Cardiac muscle cell (in vitro differentiated cells and primary cell): ENCODE measurements at regions not wholly inside any gene's neighbourhood (a gene's known extent, or its start where the extent isn't known, plus 50 kb on each side); places are given as distances from the start of the nearest gene placed in this dataset.

Source experiments
- DNase-seq, 2 donors: peaks; one replicate each; pipeline versions ENCODE4 v3.0.0 to v3.0.0-alpha.2; 2010 to 2017; ENCODE audit warnings: low read depth in 1 of 2, low spot score in 1 of 2
- H3K27ac ChIP-seq: fragments of 200-600 bp; sonication (generic); 2 replicates; pipeline ENCODE4 v1.5.1; 2016
- H3K27me3 ChIP-seq: fragments of 200-600 bp; sonication (generic); 2 replicates; pipeline ENCODE4 v1.6.0; 2016; ENCODE audit warnings: control low read depth
- H3K36me3 ChIP-seq: fragments of 200-600 bp; sonication (generic); 2 replicates; pipeline ENCODE4 v1.5.1; 2016; ENCODE audit warnings: control low read depth
- H3K4me1 ChIP-seq: fragments of 200-600 bp; sonication (generic); 2 replicates; pipeline ENCODE4 v1.8.1; 2017; ENCODE audit warnings: low read depth, mild to moderate bottlenecking, mixed run types
- H3K4me3 ChIP-seq: fragments of 200-600 bp; sonication (generic); 2 replicates; pipeline ENCODE4 v1.5.1; 2016; ENCODE audit warnings: mild to moderate bottlenecking
- H3K9me3 ChIP-seq: fragments of 200-600 bp; sonication (generic); 2 replicates; pipeline ENCODE4 v1.5.1; 2017; ENCODE audit warnings: low read depth, mild to moderate bottlenecking, control low read depth
- CTCF ChIP-seq: IDR thresholded peaks from 2 replicates; pipeline ENCODE4 v1.5.1; 2012; ENCODE audit warnings: low read depth, mild to moderate bottlenecking, low read length

DNA sequence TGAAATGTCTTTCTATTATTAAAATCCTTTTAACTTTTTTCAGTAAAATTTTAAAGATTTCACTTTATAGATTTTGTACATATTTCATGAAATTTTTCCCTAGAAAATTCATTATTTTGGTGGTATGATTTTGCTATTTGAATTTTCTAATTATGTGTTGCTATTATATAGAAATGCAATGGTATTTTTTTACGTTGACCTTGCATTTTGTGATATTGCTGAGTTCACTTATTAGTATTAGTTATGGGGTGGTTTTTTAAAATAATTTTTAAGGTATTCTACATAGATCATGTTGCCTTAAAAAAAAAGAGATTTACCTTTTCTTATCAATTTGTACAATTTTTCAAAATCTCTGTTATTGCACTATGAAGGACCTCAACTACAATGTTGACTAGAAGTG lies 458.3 kb downstream of the TLE1 start:
- H3K36me3 ChIP-seq: no peaks in the 10 kb centered on the region
- no peak for TF ChIP-seq CTCF
- H3K4me3 ChIP-seq: no peak overlapping the region
- peaks cover 31% of the 10 kb centered on the region for H3K4me1 ChIP-seq
- H3K27me3 ChIP-seq: no peaks in the 10 kb centered on the region
- H3K27ac ChIP-seq: no peak overlapping the region
- DNase-seq: no peak
- H3K9me3 ChIP-seq: no peaks in the 10 kb centered on the region

DNA sequence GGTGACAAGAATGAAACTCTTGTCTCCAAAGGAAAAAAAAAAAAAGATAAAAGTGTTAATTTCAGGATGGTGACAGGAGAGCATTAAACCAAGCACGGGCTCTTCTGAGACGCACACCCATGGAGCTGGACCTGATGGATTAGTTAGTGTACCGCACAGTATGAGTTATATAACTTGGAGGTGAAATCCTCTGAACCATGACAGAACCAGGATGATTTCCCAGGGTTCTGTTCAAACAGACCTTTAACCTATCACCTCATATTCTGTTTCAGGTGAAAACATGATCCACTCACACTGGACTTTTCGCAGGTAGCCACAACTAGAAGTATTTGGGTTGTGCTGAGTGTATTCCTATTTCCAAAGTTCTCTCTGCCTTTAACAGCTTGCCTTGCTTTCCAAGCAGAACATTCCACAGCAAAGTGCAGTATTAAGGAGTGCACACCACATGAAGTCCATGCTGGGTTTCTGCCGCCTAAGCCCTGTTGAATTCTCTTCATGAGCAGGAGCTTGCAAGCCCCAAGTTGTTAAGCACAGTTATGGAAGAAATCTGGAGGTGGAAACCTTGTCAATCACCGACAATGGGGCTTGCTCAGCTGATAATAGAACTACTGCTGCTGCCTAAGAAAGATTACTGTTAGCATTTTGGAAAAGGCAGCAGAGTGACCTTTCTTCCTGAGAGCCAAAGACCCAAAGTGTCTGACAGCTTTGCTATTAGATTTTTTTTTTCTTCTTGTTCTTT lies 461.7 kb downstream of the TLE1 start:
- DNase-seq: peak in 1 of 2 donors; percentile 57
- Histone ChIP-seq H3K4me3 (no peak overlapping the region), H3K4me1 (peaks cover 26% of the 10 kb centered on the region), H3K27me3 (no peaks in the 10 kb centered on the region), H3K9me3 (no peaks in the 10 kb centered on the region), H3K36me3 (no peaks in the 10 kb centered on the region), H3K27ac (no peak overlapping the region)
- TF ChIP-seq CTCF: no peak

GRCh38 chr9:81225596-81225995 lies 463.8 kb downstream of the TLE1 start:
- H3K36me3 ChIP-seq: no peaks in the 10 kb centered on the region
- no peaks in the 10 kb centered on the region for H3K27me3 ChIP-seq
- H3K9me3 ChIP-seq: no peaks in the 10 kb centered on the region
- H3K4me1 ChIP-seq: peaks cover 26% of the 10 kb centered on the region
- DNase-seq: no peak
- no peak overlapping the region for H3K27ac ChIP-seq
- no peak for TF ChIP-seq CTCF
- no peak overlapping the region for H3K4me3 ChIP-seq

DNA sequence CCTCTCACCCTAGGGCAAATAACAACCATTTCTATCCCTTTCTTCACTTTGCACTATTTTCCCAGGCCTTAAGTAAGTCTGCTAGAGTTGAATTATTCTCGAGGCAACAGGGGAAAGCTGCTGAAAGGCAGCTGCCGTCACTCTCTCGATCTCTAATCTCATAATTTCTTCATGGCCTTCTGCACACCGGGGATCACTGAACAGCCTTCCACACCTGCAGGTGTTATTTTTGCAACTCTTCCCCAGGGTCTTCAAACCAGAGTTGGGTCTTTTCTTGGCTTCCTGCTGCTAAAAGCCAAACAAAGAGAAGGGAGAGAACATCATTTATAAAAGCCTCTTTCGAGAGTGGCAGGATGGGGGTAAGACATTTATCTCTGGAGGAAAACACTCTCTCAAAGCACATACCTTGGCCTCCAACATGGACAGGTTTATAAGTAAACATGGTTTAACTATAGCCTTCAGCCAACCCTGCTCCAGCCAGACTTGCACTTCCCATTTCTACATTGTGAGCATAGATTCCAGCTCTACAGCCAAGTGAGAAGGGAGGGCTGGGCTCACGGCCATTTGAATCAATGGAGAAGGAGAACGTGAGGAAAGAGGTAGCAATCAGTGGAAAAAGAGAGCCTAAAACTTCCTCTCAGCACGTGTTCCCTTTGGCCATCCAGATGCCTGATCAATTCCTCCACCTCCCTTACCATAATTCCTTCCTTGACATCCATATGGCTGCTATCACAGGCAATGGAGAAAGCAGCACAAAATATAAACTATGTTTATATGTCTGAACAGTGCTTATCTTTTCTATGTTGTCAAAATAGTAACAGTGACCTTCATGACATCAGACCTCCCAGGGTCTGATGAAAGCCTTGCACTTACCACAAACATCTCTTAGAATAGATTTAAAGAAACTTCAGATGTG lies 464.9 kb downstream of the TLE1 start:
- peak in 1 of 2 donors; percentile 68 for DNase-seq
- Histone ChIP-seq H3K27ac (no peak overlapping the region), H3K9me3 (no peaks in the 10 kb centered on the region), H3K27me3 (no peaks in the 10 kb centered on the region), H3K36me3 (no peaks in the 10 kb centered on the region), H3K4me3 (no peak overlapping the region), H3K4me1 (peaks cover 26% of the 10 kb centered on the region)
- TF ChIP-seq CTCF: no peak

- TF ChIP-seq CTCF: no peak
- Histone ChIP-seq H3K9me3 (no peaks in the 10 kb centered on the region), H3K27me3 (no peaks in the 10 kb centered on the region), H3K27ac (no peak overlapping the region), H3K36me3 (no peaks in the 10 kb centered on the region), H3K4me1 (no peaks in the 10 kb centered on the region), H3K4me3 (no peak overlapping the region)
- DNase-seq: no peak
Observed at GRCh38 chr9:81214975-81215374, 474.4 kb downstream of the TLE1 start.
